PC-3 (cell line): ENCODE measurements at regions not wholly inside any gene's neighbourhood (a gene's known extent, or its start where the extent isn't known, plus 50 kb on each side); places are given as distances from the start of the nearest gene placed in this dataset.

Experiments
- CTCF ChIP-seq: fragments of 300-600 bp; sonication (generic); conservative IDR thresholded peaks from 2 replicates; pipeline ENCODE4 v1.5.1; 2017; ENCODE audit warnings: antibody characterized with exemption, low read depth, mild to moderate bottlenecking, low read length
- EZH2 ChIP-seq: fragments of 300-600 bp; sonication (generic); IDR thresholded peaks from one replicate; pipeline ENCODE4 v1.6.1; 2017; ENCODE audit warnings: antibody characterized with exemption, mild to moderate bottlenecking, low read length; ENCODE audit not compliant: unreplicated experiment

GRCh38 chr2:224198436-224198835, 159.3 kb upstream of the SERPINE2 start:
- TF ChIP-seq CTCF (no peak), EZH2 (no peak)
